ENCODE measurements at regions not wholly inside any gene's neighbourhood (a gene's known extent, or its start where the extent isn't known, plus 50 kb on each side); places are given as distances from the start of the nearest gene placed in this dataset.
"Not testable (repeated sequence)": the region's sequence is repeated elsewhere in the genome, so short reads cannot be mapped to it uniquely, and the experiment has no call there.

GRCh38 chrX:76617020-76617419, 189.5 kb downstream of the MAGEE1 start:
- TF ChIP-seq POLR2AphosphoS5 (IDR thresholded peaks at IDR 0.05) (no peak), EP300 (IDR thresholded peaks at IDR 0.05) (no peak), CTCF (IDR thresholded peaks at IDR 0.05) (no peak), POLR2A (IDR thresholded peaks at IDR 0.05) (no peak)
- H3K27me3 ChIP-seq = no peaks in the 10 kb centered on the region
- no peaks in the 10 kb centered on the region for H3K4me1 ChIP-seq
- peaks cover 0 to 46% (median 38%) of the 10 kb centered on the region in 4 donors for H3K9me3 ChIP-seq
- H3K27ac ChIP-seq = no peak overlapping the region
- no peak for DNase-seq
- intact Hi-C loops (cut with DNase I; ENCODE audit: low total_unique reads) = no loop called here
- no peak overlapping the region for H3K4me3 ChIP-seq
- WGBS, 5 donors = 60 to 100% (median 87%) methylated on average over 2 to 3 of the region's 3 CpGs
- no peaks in the 10 kb centered on the region for H3K36me3 ChIP-seq

GRCh38 chrX:76643590-76643989, 216.1 kb downstream of the MAGEE1 start:
- DNase-seq = no peak
- Histone ChIP-seq H3K27ac (no peak overlapping the region), H3K9me3 (peaks cover 0 to 17% (median 6%) of the 10 kb centered on the region in 4 donors), H3K36me3 (no peaks in the 10 kb centered on the region), H3K4me1 (no peaks in the 10 kb centered on the region), H3K27me3 (no peaks in the 10 kb centered on the region), H3K4me3 (no peak overlapping the region)
- TF ChIP-seq POLR2AphosphoS5 (IDR thresholded peaks at IDR 0.05) = no peak
- no peak for TF ChIP-seq POLR2A (IDR thresholded peaks at IDR 0.05)
- TF ChIP-seq EP300 (IDR thresholded peaks at IDR 0.05) = no peak
- no peak for TF ChIP-seq CTCF (IDR thresholded peaks at IDR 0.05)
- 6 to 24% (median 11%) methylated on average over 2 of the region's 2 CpGs; no CpG with 5 or more reads in 1 of the 5 donors for WGBS, 5 donors
- intact Hi-C loops (cut with DNase I; ENCODE audit: low total_unique reads) = no loop called here

GRCh38 chrX:76651369-76651768, 223.9 kb downstream of the MAGEE1 start:
- intact Hi-C loops (cut with DNase I; ENCODE audit: low total_unique reads); H3K4me3 ChIP-seq; DNase-seq; H3K27me3 ChIP-seq; H3K36me3 ChIP-seq; H3K9me3 ChIP-seq; H3K4me1 ChIP-seq; H3K27ac ChIP-seq: not testable (repeated sequence)
- WGBS, 5 donors = 37 to 48% (median 42%) methylated on average over 3 of the region's 3 CpGs

GRCh38 chrX:76657499-76657898, 230.0 kb downstream of the MAGEE1 start:
- intact Hi-C loops (cut with DNase I; ENCODE audit: low total_unique reads) = no loop called here
- H3K36me3 ChIP-seq = no peaks in the 10 kb centered on the region
- no peak overlapping the region for H3K27ac ChIP-seq
- H3K9me3 ChIP-seq = peaks cover 0 to 2% (median 0%) of the 10 kb centered on the region in 4 donors
- TF ChIP-seq CTCF (IDR thresholded peaks at IDR 0.05) (no peak), POLR2A (IDR thresholded peaks at IDR 0.05) (no peak), EP300 (IDR thresholded peaks at IDR 0.05) (no peak), POLR2AphosphoS5 (IDR thresholded peaks at IDR 0.05) (no peak)
- no peaks in the 10 kb centered on the region for H3K4me1 ChIP-seq
- no peak for DNase-seq
- no peaks in the 10 kb centered on the region for H3K27me3 ChIP-seq
- no peak overlapping the region for H3K4me3 ChIP-seq

Small RNA genes in the stretch of these regions (small RNA-seq; reads per million reads assigned to genes)
- 0 to 0.20 (median 0) reads per million in 4 donors for gene RNA5SP508
